ENCODE measurements at regions not wholly inside any gene's neighbourhood (a gene's known extent, or its start where the extent isn't known, plus 50 kb on each side); places are given as distances from the start of the nearest gene placed in this dataset.

DNA sequence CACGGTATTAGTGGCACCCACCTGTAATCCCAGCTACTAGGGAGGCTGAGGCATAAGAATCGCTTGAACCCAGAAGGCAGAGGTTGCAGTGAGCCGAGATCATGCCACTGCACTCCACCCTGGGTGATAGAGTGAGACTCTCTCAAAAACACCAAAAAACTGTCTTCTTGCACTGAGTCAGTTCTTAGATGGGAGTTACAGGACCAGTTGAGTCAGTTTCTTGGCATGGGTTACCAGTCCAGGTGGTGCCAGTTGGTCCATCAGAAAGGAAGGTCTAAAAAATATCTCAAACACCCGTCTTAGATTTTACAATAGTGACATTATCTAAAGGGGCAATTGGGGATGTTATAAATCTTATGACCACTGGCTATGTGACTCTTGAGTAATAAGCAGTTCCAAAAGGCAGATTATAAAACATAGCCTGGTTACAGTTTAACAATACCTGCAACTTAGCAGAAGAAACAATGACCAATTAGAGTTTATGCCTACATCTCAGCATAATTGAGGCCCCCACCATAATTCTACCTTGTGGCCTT lies 206.9 kb upstream of the FGGY start:
- no peak for TF ChIP-seq EZH2 (IDR thresholded peaks at IDR 0.05; ENCODE audit: borderline replicate concordance, low read depth, low read length, poor library complexity, severe bottlenecking)
- TF ChIP-seq, protein P1, sequence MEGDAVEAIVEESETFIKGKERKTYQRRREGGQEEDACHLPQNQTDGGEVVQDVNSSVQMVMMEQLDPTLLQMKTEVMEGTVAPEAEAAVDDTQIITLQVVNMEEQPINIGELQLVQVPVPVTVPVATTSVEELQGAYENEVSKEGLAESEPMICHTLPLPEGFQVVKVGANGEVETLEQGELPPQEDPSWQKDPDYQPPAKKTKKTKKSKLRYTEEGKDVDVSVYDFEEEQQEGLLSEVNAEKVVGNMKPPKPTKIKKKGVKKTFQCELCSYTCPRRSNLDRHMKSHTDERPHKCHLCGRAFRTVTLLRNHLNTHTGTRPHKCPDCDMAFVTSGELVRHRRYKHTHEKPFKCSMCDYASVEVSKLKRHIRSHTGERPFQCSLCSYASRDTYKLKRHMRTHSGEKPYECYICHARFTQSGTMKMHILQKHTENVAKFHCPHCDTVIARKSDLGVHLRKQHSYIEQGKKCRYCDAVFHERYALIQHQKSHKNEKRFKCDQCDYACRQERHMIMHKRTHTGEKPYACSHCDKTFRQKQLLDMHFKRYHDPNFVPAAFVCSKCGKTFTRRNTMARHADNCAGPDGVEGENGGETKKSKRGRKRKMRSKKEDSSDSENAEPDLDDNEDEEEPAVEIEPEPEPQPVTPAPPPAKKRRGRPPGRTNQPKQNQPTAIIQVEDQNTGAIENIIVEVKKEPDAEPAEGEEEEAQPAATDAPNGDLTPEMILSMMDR (conservative IDR thresholded peaks at IDR 0.05; ENCODE audit: low read depth, low read length): no peak
- DNase-seq (ENCODE audit: low spot score): no peak
- H3K27me3 ChIP-seq (replicated peaks; ENCODE audit: insufficient read depth, low read depth, low read length, poor library complexity): peaks cover 13% of the 10 kb centered on the region
- no peaks in the 10 kb centered on the region for H3K9me3 ChIP-seq (ENCODE audit: low read depth, low read length, poor library complexity, severe bottlenecking)
- no TSS peak for BruUV-seq (replicated peaks)
- H3K36me3 ChIP-seq (ENCODE audit: insufficient read depth, low read length, poor library complexity, severe bottlenecking): no peaks in the 10 kb centered on the region
- CTCF ChIA-PET: no interaction called here
- intact Hi-C loops (cut with micrococcal nuclease; ENCODE audit: unreplicated experiment): no loop called here
- H3K27ac ChIP-seq (ENCODE audit: low read depth, low read length, poor library complexity, severe bottlenecking): no peak overlapping the region
- no peak overlapping the region for H3K4me3 ChIP-seq (ENCODE audit: low read depth, low read length, poor library complexity, severe bottlenecking)
- POLR2A ChIA-PET (ENCODE audit: low non-redundant PET): no interaction called here
- no peaks in the 10 kb centered on the region for H3K4me1 ChIP-seq (ENCODE audit: insufficient read depth, low read length, poor library complexity, severe bottlenecking)

GRCh38 chr1:59092126-59092525 lies 204.8 kb upstream of the FGGY start:
- CTCF ChIA-PET: no interaction called here
- TF ChIP-seq, protein P1 (conservative IDR thresholded peaks at IDR 0.05; ENCODE audit: low read depth, low read length): no peak
- no peak for TF ChIP-seq EZH2 (IDR thresholded peaks at IDR 0.05; ENCODE audit: borderline replicate concordance, low read depth, low read length, poor library complexity, severe bottlenecking)
- POLR2A ChIA-PET (ENCODE audit: low non-redundant PET): interaction anchor here (0.6 kb wide), 1 partner anchor 764 kb away, joined by 3 read pairs; no protein-coding TSS in a partner anchor
- no peaks in the 10 kb centered on the region for H3K36me3 ChIP-seq (ENCODE audit: insufficient read depth, low read length, poor library complexity, severe bottlenecking)
- H3K4me3 ChIP-seq (ENCODE audit: low read depth, low read length, poor library complexity, severe bottlenecking): no peak overlapping the region
- H3K27ac ChIP-seq (ENCODE audit: low read depth, low read length, poor library complexity, severe bottlenecking): no peak overlapping the region
- H3K4me1 ChIP-seq (ENCODE audit: insufficient read depth, low read length, poor library complexity, severe bottlenecking): no peaks in the 10 kb centered on the region
- no peak for DNase-seq (ENCODE audit: low spot score)
- peaks cover 13% of the 10 kb centered on the region for H3K27me3 ChIP-seq (replicated peaks; ENCODE audit: insufficient read depth, low read depth, low read length, poor library complexity)
- intact Hi-C loops (cut with micrococcal nuclease; ENCODE audit: unreplicated experiment): no loop called here
- BruUV-seq (replicated peaks): no TSS peak
- no peaks in the 10 kb centered on the region for H3K9me3 ChIP-seq (ENCODE audit: low read depth, low read length, poor library complexity, severe bottlenecking)

DNA sequence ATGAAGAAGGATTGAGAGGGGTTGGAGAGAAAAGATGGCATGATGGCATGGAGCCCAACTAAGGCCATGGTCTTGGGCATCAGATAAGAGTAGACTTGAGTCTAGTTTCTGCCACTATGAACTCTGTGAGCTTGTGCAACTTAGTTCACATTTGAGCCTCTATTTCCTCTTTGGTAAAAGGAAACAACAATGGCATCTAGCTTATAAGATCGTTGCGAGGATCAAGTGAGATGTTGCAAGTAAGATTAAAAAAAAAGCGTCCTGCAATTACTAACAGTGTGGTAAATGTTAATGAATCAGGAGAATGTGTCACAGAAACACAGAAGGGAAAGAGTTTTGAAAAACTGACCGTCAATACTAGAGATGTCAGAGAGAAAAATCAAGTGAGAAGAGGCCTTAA lies 202.9 kb upstream of the FGGY start:
- intact Hi-C loops (cut with micrococcal nuclease; ENCODE audit: unreplicated experiment): no loop called here
- H3K4me3 ChIP-seq (ENCODE audit: low read depth, low read length, poor library complexity, severe bottlenecking): no peak overlapping the region
- TF ChIP-seq EZH2 (IDR thresholded peaks at IDR 0.05; ENCODE audit: borderline replicate concordance, low read depth, low read length, poor library complexity, severe bottlenecking): no peak
- TF ChIP-seq, protein P1 (conservative IDR thresholded peaks at IDR 0.05; ENCODE audit: low read depth, low read length): no peak
- H3K27me3 ChIP-seq (replicated peaks; ENCODE audit: insufficient read depth, low read depth, low read length, poor library complexity): peaks cover 13% of the 10 kb centered on the region
- POLR2A ChIA-PET (ENCODE audit: low non-redundant PET): no interaction called here
- no peaks in the 10 kb centered on the region for H3K9me3 ChIP-seq (ENCODE audit: low read depth, low read length, poor library complexity, severe bottlenecking)
- H3K27ac ChIP-seq (ENCODE audit: low read depth, low read length, poor library complexity, severe bottlenecking): no peak overlapping the region
- no TSS peak for BruUV-seq (replicated peaks)
- H3K36me3 ChIP-seq (ENCODE audit: insufficient read depth, low read length, poor library complexity, severe bottlenecking): no peaks in the 10 kb centered on the region
- H3K4me1 ChIP-seq (ENCODE audit: insufficient read depth, low read length, poor library complexity, severe bottlenecking): no peaks in the 10 kb centered on the region
- CTCF ChIA-PET: no interaction called here
- DNase-seq (ENCODE audit: low spot score): no peak

All from A673 (cell line).